H1 (cell line): ENCODE measurements at regions not wholly inside any gene's neighbourhood (a gene's known extent, or its start where the extent isn't known, plus 50 kb on each side); places are given as distances from the start of the nearest gene placed in this dataset.

Source experiments
- CTCF ChIA-PET: fragments of 300-600 bp; sonication (Branson Sonifier 250); formaldehyde crosslinking; loops from one replicate; lab custom pipeline; 2021; ENCODE audit not compliant: partially characterized antibody; lab: Charles Lee
- POLR2A ChIA-PET: fragments of 300-600 bp; sonication (Branson Sonifier 250); formaldehyde crosslinking; loops from one replicate; lab custom pipeline; 2021; ENCODE audit warnings: inconsistent platforms; ENCODE audit not compliant: partially characterized antibody; lab: Charles Lee
- DNase-seq, 2 experiments: peaks; one replicate each; pipeline versions ENCODE4 v3.0.0 to v3.0.0-alpha.2; 2010 to 2022; ENCODE audit warnings: low spot score in 2 of 2, low read depth in 1 of 2, mixed read lengths in 1 of 2
- FAIRE-seq: peaks from 2 replicates; lab custom pipeline; 2011; peaks lifted over from hg19 to GRCh38; lab: Jason Lieb, UNC
- H2AFZ ChIP-seq: 2 replicates; pipeline ENCODE4 v1.8.1; 2012; ENCODE audit warnings: low read length, inconsistent platforms
- H2AK5ac ChIP-seq: 2 replicates; pipeline ENCODE4 v1.6.1; 2013; ENCODE audit warnings: low read depth, low read length
- H2BK120ac ChIP-seq: replicated peaks from 2 replicates; pipeline ENCODE3; 2013; ENCODE audit warnings: low read depth, low read length, inconsistent platforms
- H2BK12ac ChIP-seq: 2 replicates; pipeline ENCODE4 v1.6.1; 2013; ENCODE audit warnings: low read depth, low read length
- H2BK15ac ChIP-seq: 2 replicates; pipeline ENCODE4 v1.6.1; 2013; ENCODE audit warnings: low read length
- H2BK20ac ChIP-seq: 2 replicates; pipeline ENCODE4 v1.6.1; 2013; ENCODE audit warnings: low read length
- H2BK5ac ChIP-seq: 2 replicates; pipeline ENCODE4 v1.6.1; 2013; ENCODE audit warnings: low read depth, low read length
- H3K14ac ChIP-seq: 2 replicates; pipeline ENCODE4 v1.6.1; 2013; ENCODE audit warnings: inconsistent platforms; ENCODE audit not compliant: insufficient read length
- H3K18ac ChIP-seq: 2 replicates; pipeline ENCODE4 v1.6.1; 2013; ENCODE audit warnings: low read length; ENCODE audit errors: extremely low read depth
- H3K23ac ChIP-seq: 2 replicates; pipeline ENCODE4 v1.6.1; 2013; ENCODE audit warnings: inconsistent platforms; ENCODE audit not compliant: insufficient read length
- H3K23me2 ChIP-seq: 2 replicates; pipeline ENCODE4 v1.6.1; 2013; ENCODE audit warnings: low read depth, low read length
- H3K27ac ChIP-seq: 2 replicates; pipeline ENCODE4 v1.6.1; 2011; ENCODE audit warnings: low read depth, low read length, inconsistent platforms
- H3K27me3 ChIP-seq, 4 experiments: replicated peaks in 1 of 4; 1 replicate in 1 of 4; 2 replicates in 3 of 4; pipeline versions ENCODE4 v1.6.1 to v1.8.1; 2011 to 2013; ENCODE audit warnings: low read length in 3 of 4, mild to moderate bottlenecking in 3 of 4, inconsistent platforms in 2 of 4, mixed read lengths in 2 of 4, moderate library complexity in 1 of 4; ENCODE audit not compliant: control insufficient read depth in 3 of 4, insufficient read depth in 3 of 4; ENCODE audit errors: extremely low read depth in 1 of 4
- H3K36me3 ChIP-seq, 4 experiments: 2 replicates each; pipeline versions ENCODE4 v1.6.1 to v1.8.1; 2011 to 2013; ENCODE audit warnings: mild to moderate bottlenecking in 4 of 4, low read length in 3 of 4, moderate library complexity in 2 of 4, control low read depth in 1 of 4, inconsistent platforms in 1 of 4; ENCODE audit not compliant: insufficient read depth in 4 of 4, control insufficient read depth in 2 of 4
- H3K4ac ChIP-seq: replicated peaks from 2 replicates; pipeline ENCODE3; 2013; ENCODE audit warnings: low read length, low read depth, mixed read lengths, inconsistent platforms; ENCODE audit not compliant: insufficient read length
- H3K4me1 ChIP-seq, 4 experiments: replicated peaks in 1 of 4; 1 replicate in 1 of 4; 2 replicates in 3 of 4; pipeline versions ENCODE4 v1.6.1 to v1.8.1; 2011 to 2013; ENCODE audit warnings: low read length in 3 of 4, inconsistent platforms in 2 of 4, mixed read lengths in 1 of 4; ENCODE audit not compliant: insufficient read depth in 4 of 4, control insufficient read depth in 3 of 4
- H3K4me2 ChIP-seq, 2 experiments: 2 replicates each; pipeline versions ENCODE4 v1.6.1 to v1.8.1; 2011 to 2013; ENCODE audit warnings: low read depth in 2 of 2, low read length in 2 of 2, control low read depth in 1 of 2, inconsistent platforms in 1 of 2, mild to moderate bottlenecking in 1 of 2; ENCODE audit not compliant: insufficient read depth in 1 of 2
- H3K4me3 ChIP-seq, 4 experiments: fragments of 200-600, 300-600 bp in 1 of 4; sonication (generic), shearing (Covaris generic), sonication (Bioruptor Twin) in 1 of 4; 2 replicates each; pipeline versions ENCODE4 v1.5.1 to v1.8.1; 2011 to 2016; ENCODE audit warnings: low read length in 4 of 4, low read depth in 3 of 4, control low read depth in 2 of 4, inconsistent platforms in 2 of 4, mild to moderate bottlenecking in 2 of 4, mixed read lengths in 1 of 4, moderate library complexity in 1 of 4; ENCODE audit not compliant: insufficient read depth in 2 of 4; ENCODE audit errors: extremely low read depth in 1 of 4
- H3K56ac ChIP-seq: replicated peaks from 2 replicates; pipeline ENCODE3; 2013; ENCODE audit warnings: low read depth, mild to moderate bottlenecking, mixed read lengths, low read length, inconsistent platforms; ENCODE audit not compliant: insufficient read length
- H3K79me1 ChIP-seq: 2 replicates; pipeline ENCODE4 v1.6.1; 2013; ENCODE audit warnings: low read depth, low read length, control low read depth
- H3K79me2 ChIP-seq, 2 experiments: 2 replicates each; pipeline versions ENCODE4 v1.6.1 to v1.8.1; 2012 to 2013; ENCODE audit warnings: low read length in 2 of 2, mild to moderate bottlenecking in 2 of 2, inconsistent platforms in 1 of 2; ENCODE audit not compliant: insufficient read depth in 2 of 2, control insufficient read depth in 1 of 2
- H3K9ac ChIP-seq, 4 experiments: replicated peaks in 1 of 4; 1 replicate in 1 of 4; 2 replicates in 3 of 4; pipeline versions ENCODE4 v1.6.1 to v1.8.1; 2011 to 2013; ENCODE audit warnings: low read depth in 3 of 4, low read length in 3 of 4, control low read depth in 2 of 4, mild to moderate bottlenecking in 2 of 4, moderate library complexity in 2 of 4, inconsistent platforms in 1 of 4; ENCODE audit errors: extremely low read depth in 1 of 4
- H3K9me3 ChIP-seq, 2 experiments: 2 replicates each; pipeline versions ENCODE4 v1.6.1 to v1.8.1; 2012 to 2013; ENCODE audit warnings: mild to moderate bottlenecking in 2 of 2, moderate library complexity in 2 of 2, control low read depth in 1 of 2, inconsistent platforms in 1 of 2, low read depth in 1 of 2, low read length in 1 of 2, mixed read lengths in 1 of 2; ENCODE audit not compliant: insufficient read depth in 2 of 2
- H4K20me1 ChIP-seq, 2 experiments: replicated peaks in 1 of 2; 2 replicates each; pipeline versions ENCODE3 to v1.8.1; 2011 to 2013; ENCODE audit warnings: inconsistent platforms in 2 of 2, low read length in 2 of 2, mild to moderate bottlenecking in 1 of 2; ENCODE audit not compliant: insufficient read depth in 2 of 2, control insufficient read depth in 1 of 2
- H4K5ac ChIP-seq: 2 replicates; pipeline ENCODE4 v1.6.1; 2013; ENCODE audit warnings: low read length, low read depth, mixed read lengths, inconsistent platforms; ENCODE audit not compliant: insufficient read length
- H4K8ac ChIP-seq: 2 replicates; pipeline ENCODE4 v1.8.0; 2013; ENCODE audit warnings: mild to moderate bottlenecking, moderate library complexity, low read length, inconsistent platforms; ENCODE audit not compliant: insufficient read depth; ENCODE audit errors: extremely low read depth
- H4K91ac ChIP-seq: replicated peaks from 2 replicates; pipeline ENCODE3; 2013; ENCODE audit warnings: low read length, mixed read lengths, inconsistent platforms; ENCODE audit not compliant: insufficient read length
- BCL11A ChIP-seq, 2 experiments: IDR thresholded peaks; one replicate each; pipeline ENCODE4 v1.6.1; 2011; ENCODE audit warnings: low read depth in 2 of 2, low read length in 2 of 2, mild to moderate bottlenecking in 2 of 2
- CHD2 ChIP-seq: IDR thresholded peaks from 2 replicates; pipeline ENCODE4 v1.6.1; 2012; ENCODE audit warnings: low read length, improper control_type of control experiment
- CTCF ChIP-seq, 3 experiments: IDR thresholded peaks; 1 replicate in 2 of 3; 2 replicates in 1 of 3; pipeline versions ENCODE4 v1.5.1 to v1.6.1; 2011; ENCODE audit warnings: low read length in 3 of 3, mild to moderate bottlenecking in 3 of 3, inconsistent platforms in 2 of 3, low read depth in 1 of 3, moderate library complexity in 1 of 3; ENCODE audit not compliant: insufficient read depth in 1 of 3; ENCODE audit errors: control extremely low read depth in 1 of 3
- GABPA ChIP-seq: IDR thresholded peaks from 2 replicates; pipeline ENCODE4 v1.6.1; 2011; ENCODE audit warnings: mild to moderate bottlenecking, low read length, moderate library complexity, borderline replicate concordance; ENCODE audit not compliant: insufficient read depth
- HDAC6 ChIP-seq: IDR thresholded peaks from one replicate; pipeline ENCODE4 v1.7.1; 2012; ENCODE audit warnings: low read depth, mild to moderate bottlenecking, inconsistent platforms, low read length, moderate library complexity
- KDM1A ChIP-seq: fragments of 200-600, 300-600 bp; sonication (generic); IDR thresholded peaks from 2 replicates; pipeline ENCODE4 v1.7.1; 2016; ENCODE audit warnings: mild to moderate bottlenecking, low read length, borderline replicate concordance
- KDM4A ChIP-seq: IDR thresholded peaks from one replicate; pipeline ENCODE4 v1.7.1; 2012; ENCODE audit warnings: low read depth, mild to moderate bottlenecking, moderate library complexity, low read length, inconsistent platforms; ENCODE audit not compliant: severe bottlenecking
- POLR2A ChIP-seq, 2 experiments: IDR thresholded peaks; 1 replicate in 1 of 2; 2 replicates in 1 of 2; pipeline ENCODE4 v1.6.1; 2011; ENCODE audit warnings: low read depth in 2 of 2, low read length in 2 of 2, mild to moderate bottlenecking in 2 of 2; ENCODE audit errors: control extremely low read depth in 1 of 2
- SAP30 ChIP-seq: fragments of 300-600 bp; sonication (generic); IDR thresholded peaks from 2 replicates; pipeline ENCODE4 v1.7.1; 2012; ENCODE audit warnings: low read length, moderate library complexity, mild to moderate bottlenecking, inconsistent platforms; ENCODE audit not compliant: insufficient read depth, insufficient replicate concordance
- SIX5 ChIP-seq: IDR thresholded peaks from 2 replicates; pipeline ENCODE4 v1.6.1; 2011; ENCODE audit warnings: mild to moderate bottlenecking, low read depth, low read length
- SP1 ChIP-seq: IDR thresholded peaks from 2 replicates; pipeline ENCODE4 v1.6.1; 2011; ENCODE audit warnings: low read depth, low read length
- TAF1 ChIP-seq: IDR thresholded peaks from 2 replicates; pipeline ENCODE4 v1.6.1; 2011; ENCODE audit warnings: mild to moderate bottlenecking, low read depth, low read length
- TEAD4 ChIP-seq: IDR thresholded peaks from 2 replicates; pipeline ENCODE4 v1.6.1; 2012; ENCODE audit warnings: low read depth, low read length, inconsistent platforms, mixed read lengths

GRCh38 chr4:134375775-134376174 lies 174.2 kb upstream of the PABPC4L start:
- Histone ChIP-seq H3K4ac (no peak overlapping the region), H2AFZ (no peak overlapping the region), H2BK120ac (no peak overlapping the region), H2BK20ac (no peak overlapping the region), H4K20me1 (no peaks in the 10 kb centered on the region), H3K79me1 (no peaks in the 10 kb centered on the region), H3K56ac (no peak overlapping the region), H2AK5ac (no peak overlapping the region), H3K18ac (no peak overlapping the region), H2BK15ac (no peak overlapping the region), H3K27ac (no peak overlapping the region), H2BK5ac (no peak overlapping the region)
- DNase-seq, result no peak
- no peak for FAIRE-seq
- CTCF ChIA-PET, result no interaction called here
- TF ChIP-seq BCL11A (IDR thresholded peaks at IDR 0.05; ENCODE audit: low read depth in 2 of 2, low read length in 2 of 2), result no peak
- TF ChIP-seq TAF1, result no peak
- no peak for TF ChIP-seq POLR2A (IDR thresholded peaks at IDR 0.05; ENCODE audit: control extremely low read depth in 1 of 2, low read depth in 2 of 2, low read length in 2 of 2)
- no peak for TF ChIP-seq CTCF (IDR thresholded peaks at IDR 0.05; ENCODE audit: control extremely low read depth in 1 of 3, insufficient read depth in 1 of 3, low read depth in 1 of 3, low read length in 3 of 3)
- no peak for TF ChIP-seq HDAC6
- TF ChIP-seq TEAD4, result no peak
- no peak for TF ChIP-seq CHD2
- TF ChIP-seq GABPA, result no peak
- no peak for TF ChIP-seq KDM4A
- no peak for TF ChIP-seq KDM1A
- TF ChIP-seq SP1, result no peak
- TF ChIP-seq SIX5, result no peak
- no peak for TF ChIP-seq SAP30
- TF ChIP-seq, all 59 proteins: peak for 0
- no peaks in the 10 kb centered on the region for H3K23me2 ChIP-seq
- H3K4me2 ChIP-seq, result no peak overlapping the region
- POLR2A ChIA-PET, result no interaction called here
- H3K9ac ChIP-seq, result no peak overlapping the region
- no peaks in the 10 kb centered on the region for H3K27me3 ChIP-seq
- no peaks in the 10 kb centered on the region for H3K9me3 ChIP-seq
- no peaks in the 10 kb centered on the region for H3K79me2 ChIP-seq
- H3K23ac ChIP-seq, result no peak overlapping the region
- no peak overlapping the region for H4K91ac ChIP-seq
- H3K14ac ChIP-seq, result no peak overlapping the region
- H2BK12ac ChIP-seq, result no peak overlapping the region
- no peak overlapping the region for H4K5ac ChIP-seq
- no peaks in the 10 kb centered on the region for H3K4me1 ChIP-seq
- no peaks in the 10 kb centered on the region for H3K36me3 ChIP-seq
- H4K8ac ChIP-seq, result no peak overlapping the region
- no peak overlapping the region for H3K4me3 ChIP-seq
